Thyroid gland (tissue), 4 donors: ENCODE measurements at regions not wholly inside any gene's neighbourhood (a gene's known extent, or its start where the extent isn't known, plus 50 kb on each side); places are given as distances from the start of the nearest gene placed in this dataset.

Source experiments
- DNase-seq, 2 donors: peaks; one replicate each; pipeline ENCODE4 v3.0.0-alpha.2; 2019
- H3K27ac ChIP-seq, 3 donors: fragments of 200-600 bp; sonication (generic); 1 replicate in 2 of 3; 2 replicates in 1 of 3; pipeline ENCODE4 v1.5.1; 2016 to 2019; ENCODE audit warnings: mild to moderate bottlenecking in 1 of 3, moderate library complexity in 1 of 3
- H3K27me3 ChIP-seq: fragments of 200-600 bp; sonication (generic); one replicate; pipeline ENCODE4 v1.5.1; 2019
- H3K36me3 ChIP-seq, 2 donors: fragments of 200-600 bp; sonication (generic); one replicate each; pipeline ENCODE4 v1.5.1; 2016 to 2019
- H3K4me1 ChIP-seq, 2 donors: fragments of 200-600 bp; sonication (generic); one replicate each; pipeline ENCODE4 v1.5.1; 2017 to 2019
- H3K4me3 ChIP-seq, 3 donors: fragments of 200-600 bp; sonication (generic); replicated peaks in 1 of 3; 1 replicate in 2 of 3; 2 replicates in 1 of 3; pipeline ENCODE4 v1.5.1; 2016; ENCODE audit warnings: mild to moderate bottlenecking in 1 of 3
- H3K9me3 ChIP-seq: fragments of 200-600 bp; sonication (generic); one replicate; pipeline ENCODE4 v1.5.1; 2017
- CTCF ChIP-seq, 6 experiments: fragments of 200-600 bp in 3 of 6; fragments of 450-650 bp in 3 of 6; sonication (generic) in 3 of 6; IDR thresholded peaks; one replicate each; pipeline ENCODE4 v1.5.1; 2016 to 2019; ENCODE audit warnings: antibody characterized with exemption in 6 of 6, mild to moderate bottlenecking in 2 of 6, inconsistent platforms in 1 of 6, moderate library complexity in 1 of 6
- POLR2A ChIP-seq, 2 donors: fragments of 450-650 bp; IDR thresholded peaks; one replicate each; pipeline ENCODE4 v1.6.1; 2017; ENCODE audit warnings: antibody characterized with exemption in 2 of 2, mild to moderate bottlenecking in 2 of 2, moderate library complexity in 1 of 2
- WGBS, 2 donors: methylation state at CpG; one replicate each; pipeline ENCODE4 v1.1.5; 2017; 5-methylcytosine and 5-hydroxymethylcytosine counted together
- intact Hi-C: fragments of 100-400 bp; cut with DNase I; formaldehyde crosslinking; loops from one replicate; pipeline ENCODE4 v1.15.1; 2023

GRCh38 chr15:55033574-55033973 is 163.2 kb downstream of the RSL24D1 start:
- no peak overlapping the region for H3K27ac ChIP-seq
- intact Hi-C loops, result no loop called here
- no peak for TF ChIP-seq CTCF (IDR thresholded peaks at IDR 0.05)
- TF ChIP-seq POLR2A (IDR thresholded peaks at IDR 0.05), result no peak
- 86 to 92% methylated on average over 2 of the region's 2 CpGs for WGBS, 2 donors
- H3K9me3 ChIP-seq, result no peaks in the 10 kb centered on the region
- DNase-seq, result no peak
- no peaks in the 10 kb centered on the region for H3K27me3 ChIP-seq
- no peaks in the 10 kb centered on the region for H3K4me1 ChIP-seq
- H3K4me3 ChIP-seq, result no peak overlapping the region
- no peaks in the 10 kb centered on the region for H3K36me3 ChIP-seq

GRCh38 chr15:55031727-55032126 is 165.0 kb downstream of the RSL24D1 start:
- TF ChIP-seq CTCF (IDR thresholded peaks at IDR 0.05) (no peak), POLR2A (IDR thresholded peaks at IDR 0.05) (no peak)
- intact Hi-C loops, result no loop called here
- H3K36me3 ChIP-seq, result no peaks in the 10 kb centered on the region
- 40 to 43% methylated on average over 5 of the region's 5 CpGs for WGBS, 2 donors
- H3K9me3 ChIP-seq, result no peaks in the 10 kb centered on the region
- no peak overlapping the region for H3K4me3 ChIP-seq
- no peaks in the 10 kb centered on the region for H3K27me3 ChIP-seq
- H3K27ac ChIP-seq, result no peak overlapping the region
- DNase-seq, result no peak
- H3K4me1 ChIP-seq, result no peaks in the 10 kb centered on the region

DNA sequence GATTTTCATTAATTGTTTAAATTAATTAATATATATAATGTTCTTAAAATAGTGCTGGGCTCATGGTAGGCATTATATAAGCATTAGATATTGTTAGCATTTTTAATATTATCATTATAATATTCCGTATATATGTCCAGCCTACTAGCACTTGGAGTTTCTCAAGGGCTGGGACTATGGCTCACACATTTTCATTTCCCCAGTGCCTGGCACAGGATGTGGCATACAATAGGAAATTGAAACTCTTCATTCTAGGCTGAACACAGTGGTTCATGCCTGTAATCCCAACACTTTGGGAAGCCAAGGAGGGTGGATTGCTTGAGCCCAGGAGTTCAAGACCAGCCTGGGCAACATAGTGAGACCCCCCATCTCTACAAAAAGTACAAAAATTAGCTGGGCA is 170.4 kb downstream of the RSL24D1 start:
- Histone ChIP-seq H3K36me3 (no peaks in the 10 kb centered on the region), H3K27me3 (no peaks in the 10 kb centered on the region), H3K4me3 (no peak overlapping the region), H3K4me1 (no peaks in the 10 kb centered on the region), H3K27ac (no peak overlapping the region), H3K9me3 (no peaks in the 10 kb centered on the region)
- TF ChIP-seq CTCF (IDR thresholded peaks at IDR 0.05) (no peak), POLR2A (IDR thresholded peaks at IDR 0.05) (no peak)
- 89 to 96% methylated on average over 1 of the region's 1 CpG for WGBS, 2 donors
- no peak for DNase-seq
- intact Hi-C loops, result no loop called here

DNA sequence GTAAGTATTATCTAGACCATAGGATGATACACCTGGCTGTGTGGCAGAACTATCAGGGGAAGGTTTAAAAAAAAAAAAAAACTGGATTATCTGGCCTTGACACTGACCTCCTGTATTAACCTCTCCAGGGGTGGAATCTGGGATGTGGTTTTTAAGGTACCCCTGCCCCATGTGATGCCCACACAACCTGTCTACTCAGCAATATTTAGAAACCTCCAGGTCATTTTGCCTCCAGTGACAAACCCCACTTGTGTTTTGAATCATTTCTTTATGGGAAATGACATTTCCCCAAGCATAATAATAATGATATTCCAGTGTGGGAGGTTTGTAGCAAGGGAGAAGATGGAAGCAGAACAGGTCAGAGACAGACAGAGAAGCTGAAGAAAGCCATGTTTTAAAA is 179.1 kb downstream of the RSL24D1 start:
- intact Hi-C loops, result no loop called here
- Histone ChIP-seq H3K27me3 (no peaks in the 10 kb centered on the region), H3K27ac (no peak overlapping the region), H3K4me3 (no peak overlapping the region), H3K36me3 (no peaks in the 10 kb centered on the region), H3K9me3 (no peaks in the 10 kb centered on the region), H3K4me1 (no peaks in the 10 kb centered on the region)
- no peak for DNase-seq
- TF ChIP-seq POLR2A (IDR thresholded peaks at IDR 0.05), result no peak
- TF ChIP-seq CTCF (IDR thresholded peaks at IDR 0.05), result no peak

GRCh38 chr15:55016225-55016624 is 180.5 kb downstream of the RSL24D1 start:
- Histone ChIP-seq H3K27me3 (no peaks in the 10 kb centered on the region), H3K4me3 (no peak overlapping the region), H3K27ac (no peak overlapping the region), H3K36me3 (no peaks in the 10 kb centered on the region), H3K4me1 (no peaks in the 10 kb centered on the region), H3K9me3 (no peaks in the 10 kb centered on the region)
- WGBS, 2 donors, result 79 to 80% methylated on average over 7 of the region's 7 CpGs
- no peak for TF ChIP-seq POLR2A (IDR thresholded peaks at IDR 0.05)
- no peak for TF ChIP-seq CTCF (IDR thresholded peaks at IDR 0.05)
- intact Hi-C loops, result no loop called here
- DNase-seq, result no peak
